ENCODE measurements at regions not wholly inside any gene's neighbourhood (a gene's known extent, or its start where the extent isn't known, plus 50 kb on each side); places are given as distances from the start of the nearest gene placed in this dataset.

DNA sequence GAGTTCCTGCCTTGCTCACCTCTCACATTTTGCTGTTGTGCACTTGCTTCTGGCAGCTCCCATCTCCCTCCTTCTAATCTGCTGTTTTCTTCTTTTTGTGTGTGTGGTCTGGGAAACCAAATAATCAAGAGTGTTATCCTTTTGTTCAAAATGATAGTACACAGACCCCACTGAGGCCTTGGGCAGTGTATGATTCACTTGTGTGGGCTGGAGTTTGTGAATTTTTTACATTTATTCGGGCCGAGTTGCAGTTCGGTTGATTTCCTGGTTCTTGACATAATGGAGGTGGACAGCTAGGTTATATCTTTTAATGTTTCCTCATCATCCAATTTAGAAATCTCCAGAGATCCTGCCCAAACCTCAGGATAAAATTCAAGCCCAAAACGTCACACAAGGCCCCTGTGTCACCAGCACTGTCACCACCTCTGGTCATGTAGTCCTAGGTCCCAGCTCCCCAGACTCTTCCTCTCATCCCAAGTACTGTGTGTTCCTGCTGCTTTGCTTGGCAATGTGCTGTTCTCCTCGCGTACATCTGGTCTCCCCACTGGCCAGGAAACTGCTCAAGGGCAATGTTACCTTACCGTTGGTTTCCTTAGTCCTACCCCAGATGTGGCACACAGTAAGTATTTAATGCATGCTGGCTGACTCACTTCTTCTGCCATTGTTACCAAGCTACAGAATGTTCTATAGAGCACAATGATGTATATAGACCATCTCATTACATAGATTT, 55.7 kb upstream of the PHACTR2 start:
- FAIRE-seq (no peak), DNase-seq (ENCODE audit: low spot score) (no peak)

DNA sequence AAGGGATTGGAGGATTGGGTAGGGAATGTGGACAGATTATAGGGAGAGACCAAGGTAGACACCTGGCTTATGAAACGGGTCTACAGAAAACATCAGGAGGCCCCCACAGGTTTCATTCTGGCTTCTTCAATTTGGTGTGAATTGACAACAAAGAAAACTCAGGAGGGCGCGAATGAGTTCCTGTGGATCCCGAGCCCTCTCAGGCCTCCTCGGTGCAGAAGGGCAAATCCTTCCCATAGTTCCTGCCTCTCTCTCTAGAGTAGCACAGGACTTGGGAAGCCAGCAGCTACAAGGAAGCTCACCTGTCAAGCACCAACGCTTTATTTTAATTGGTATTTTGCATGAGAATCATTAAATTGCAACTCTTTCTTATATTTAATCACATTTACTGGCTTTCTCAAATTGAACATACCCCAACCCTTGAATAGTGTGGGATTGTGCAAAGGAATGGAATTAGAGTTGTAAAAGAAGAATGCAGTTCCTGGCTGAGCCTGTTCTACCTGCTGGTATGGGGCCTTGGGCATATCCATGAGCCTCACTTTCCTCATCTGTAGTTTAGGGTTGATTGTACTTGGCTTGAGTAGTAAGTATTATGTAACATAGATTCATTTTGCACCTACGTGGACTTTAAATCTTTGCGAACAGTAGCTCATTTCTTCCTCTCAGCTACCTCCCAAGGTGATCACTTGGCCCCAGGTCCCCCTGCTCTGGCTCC, 56.4 kb upstream of the PHACTR2 start:
- no peak for FAIRE-seq
- DNase-seq (ENCODE audit: low spot score) = no peak

DNA sequence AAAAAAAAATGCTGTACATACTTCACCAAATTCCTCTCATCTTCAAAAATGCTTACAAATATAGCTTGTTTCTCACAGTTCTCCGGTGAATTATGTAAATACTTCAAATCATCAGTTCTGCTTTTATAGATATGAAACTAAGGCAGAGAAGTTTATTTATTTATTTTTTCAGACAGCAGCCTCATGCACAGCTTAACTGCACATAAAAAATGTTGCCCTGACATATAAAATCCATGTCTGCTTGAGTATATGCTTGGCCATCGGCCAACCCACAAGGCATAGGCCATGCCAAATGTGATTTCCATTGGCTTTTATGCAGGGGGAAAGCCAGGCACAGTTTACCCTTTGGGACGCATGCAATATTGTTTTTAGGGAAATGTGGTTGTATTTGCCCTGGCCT, 57.3 kb upstream of the PHACTR2 start:
- DNase-seq (ENCODE audit: low spot score) = no peak
- no peak for FAIRE-seq

DNA sequence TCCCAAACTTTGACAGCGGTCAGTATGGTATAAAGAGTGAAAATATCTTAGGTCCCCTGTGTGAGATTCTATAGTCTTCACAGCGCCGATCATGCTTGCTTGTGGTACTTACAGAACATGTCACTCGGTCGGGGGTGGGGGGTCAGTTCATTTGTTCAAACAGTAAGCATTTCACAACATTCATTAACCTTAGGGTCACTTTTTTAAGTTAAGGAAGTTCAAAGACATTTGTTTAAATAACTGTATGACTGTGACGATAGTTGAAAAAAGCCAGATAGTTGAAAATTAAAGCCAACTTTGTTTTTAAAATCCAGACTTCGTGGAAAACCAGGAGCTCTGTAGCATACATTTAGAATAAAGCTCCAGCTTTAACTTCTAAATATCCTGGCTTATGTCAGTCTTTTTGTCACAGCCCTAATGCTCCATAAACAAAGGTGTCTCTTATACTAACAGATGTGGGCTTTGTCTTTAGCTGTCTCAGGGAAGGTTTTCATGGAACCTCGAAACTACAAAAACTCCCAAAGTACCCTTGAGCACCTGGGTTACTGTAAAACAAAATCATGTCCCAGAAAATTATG, 57.9 kb upstream of the PHACTR2 start:
- DNase-seq (ENCODE audit: low spot score) (no peak), FAIRE-seq (no peak)

DNA sequence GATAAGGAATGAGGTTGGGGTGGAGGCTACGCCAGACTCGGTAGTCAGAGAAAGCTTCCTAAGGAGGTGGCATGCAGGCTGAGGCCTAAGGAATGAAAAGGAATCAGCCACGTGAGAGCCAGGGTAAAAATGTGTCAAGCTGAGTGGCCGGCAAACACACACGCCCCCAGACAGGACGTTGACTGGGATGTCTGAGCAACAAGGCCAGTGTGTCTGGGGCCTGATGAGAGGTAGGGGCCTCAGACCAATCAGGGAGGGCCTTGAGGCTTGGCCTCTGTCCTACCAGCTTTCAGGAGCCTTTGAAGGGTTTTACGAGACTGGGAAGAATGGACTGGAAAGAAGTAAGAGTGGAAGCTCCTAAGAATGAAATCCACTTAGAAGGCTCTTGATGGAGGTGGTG, 61.0 kb upstream of the PHACTR2 start:
- DNase-seq (ENCODE audit: low spot score) (no peak), FAIRE-seq (no peak)

DNA sequence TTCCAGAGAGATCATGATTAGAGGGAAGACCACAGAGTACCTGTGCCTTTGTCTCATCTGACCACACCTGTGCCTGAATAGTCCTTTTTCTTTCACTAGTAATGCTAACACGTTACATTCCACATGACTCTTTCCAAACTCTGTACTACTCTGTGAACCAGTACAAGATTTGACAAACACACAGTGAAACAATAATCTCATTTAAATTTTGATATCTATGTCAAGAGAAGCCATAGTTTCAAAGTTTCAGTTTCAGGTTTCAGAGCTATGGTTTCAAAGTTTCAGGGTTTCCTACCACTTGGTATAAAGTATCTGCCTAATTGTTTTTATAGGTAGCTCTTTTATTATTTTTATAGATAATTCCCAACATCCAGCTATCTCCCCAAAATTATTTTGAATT, 62.0 kb upstream of the PHACTR2 start:
- DNase-seq (ENCODE audit: low spot score) (no peak), FAIRE-seq (no peak)

DNA sequence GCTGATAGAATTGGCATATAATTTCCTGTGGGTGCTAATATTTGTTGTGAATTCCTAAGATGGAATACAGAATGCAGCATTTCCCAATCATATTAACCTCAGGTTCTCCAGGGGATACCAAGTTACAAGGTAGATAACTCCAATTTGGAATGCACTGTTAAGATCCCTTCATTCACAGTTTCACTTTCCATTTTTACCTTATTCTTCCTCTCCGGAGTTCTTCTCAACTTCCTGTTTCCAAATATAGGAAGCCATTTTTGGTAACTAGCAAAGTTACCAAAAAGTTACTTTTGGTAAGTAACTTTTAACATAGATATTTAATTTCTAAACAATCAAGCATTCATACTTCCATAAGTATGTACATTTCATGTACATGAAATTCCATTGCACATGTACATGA, 63.5 kb upstream of the PHACTR2 start:
- no peak for DNase-seq (ENCODE audit: low spot score)
- no peak for FAIRE-seq

DNA sequence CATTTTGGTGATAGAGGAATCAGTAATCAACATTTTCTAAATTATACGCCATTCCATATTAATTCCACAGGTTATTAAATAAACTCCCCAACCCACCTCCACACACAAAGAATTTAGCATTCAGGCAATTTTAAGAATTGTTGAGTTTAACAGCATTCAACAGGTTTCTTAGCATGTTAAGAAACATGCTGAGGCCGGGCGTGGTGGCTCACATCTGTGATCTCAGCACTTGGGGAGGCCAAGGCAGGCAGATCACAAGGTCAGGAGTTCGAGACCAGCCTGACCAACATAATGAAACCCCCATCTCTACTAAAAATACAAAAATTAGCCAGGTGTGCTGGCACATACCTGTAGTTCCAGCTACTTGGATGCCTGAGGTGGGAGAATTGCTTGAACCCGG, 64.0 kb upstream of the PHACTR2 start:
- no peak for DNase-seq (ENCODE audit: low spot score)
- FAIRE-seq = no peak

DNA sequence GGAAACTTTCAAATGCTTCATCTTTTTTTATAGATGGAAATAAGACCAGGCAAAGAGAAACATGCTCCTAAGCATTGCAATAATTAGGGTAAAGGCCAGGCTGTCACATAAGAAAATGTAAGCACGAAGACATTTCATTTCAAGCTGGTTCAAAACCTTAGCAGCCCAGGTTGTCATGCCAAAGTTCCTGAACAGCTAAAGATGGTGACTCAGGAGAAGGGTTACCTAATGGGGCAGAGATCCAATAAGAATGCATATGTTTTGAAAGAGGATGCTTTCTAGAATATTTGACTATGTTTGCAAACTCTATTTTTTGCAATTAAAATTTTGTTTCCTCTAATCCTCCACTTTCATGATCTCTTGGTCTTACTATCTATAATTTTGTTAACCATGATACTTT, 65.6 kb upstream of the PHACTR2 start:
- DNase-seq (ENCODE audit: low spot score) (no peak), FAIRE-seq (no peak)

DNA sequence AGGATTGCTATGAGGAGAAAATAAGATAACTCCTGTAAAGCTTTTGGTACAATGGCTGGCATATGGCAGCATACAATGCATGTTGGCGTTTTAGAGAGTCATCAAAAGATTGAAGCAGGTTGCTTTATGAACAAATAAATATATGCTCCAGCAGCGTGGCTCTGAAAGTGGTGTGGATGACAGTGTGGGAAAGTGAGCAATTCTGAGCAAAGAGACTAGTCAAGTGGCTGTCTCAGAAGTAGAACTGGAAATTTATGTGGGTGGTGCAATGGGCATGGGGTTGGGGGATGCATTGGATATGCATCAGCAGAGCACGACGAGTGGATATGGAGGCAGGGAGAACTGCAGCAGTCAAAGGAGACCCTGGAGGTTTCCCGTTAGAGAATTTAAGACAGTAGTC, 66.2 kb upstream of the PHACTR2 start:
- no peak for FAIRE-seq
- DNase-seq (ENCODE audit: low spot score) = no peak

DNA sequence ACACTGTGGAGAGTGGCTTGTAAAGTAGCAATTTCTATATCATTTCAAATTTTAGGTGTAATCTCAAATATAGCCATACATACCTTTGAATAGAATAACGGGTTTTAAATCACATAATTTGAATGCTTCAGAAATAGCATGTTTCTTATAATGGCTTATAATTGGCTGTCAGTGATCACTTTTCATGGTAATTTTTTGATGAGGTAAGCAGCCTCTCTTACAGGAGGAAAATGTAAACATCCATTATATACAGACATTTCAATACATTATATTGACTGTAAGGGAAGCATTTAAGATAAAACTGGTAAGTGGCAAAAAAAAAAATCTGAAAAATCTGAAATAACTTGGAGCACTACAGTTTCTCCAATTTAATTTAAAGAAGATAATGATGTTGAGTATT, 67.8 kb upstream of the PHACTR2 start:
- DNase-seq (ENCODE audit: low spot score) = no peak
- no peak for FAIRE-seq

DNA sequence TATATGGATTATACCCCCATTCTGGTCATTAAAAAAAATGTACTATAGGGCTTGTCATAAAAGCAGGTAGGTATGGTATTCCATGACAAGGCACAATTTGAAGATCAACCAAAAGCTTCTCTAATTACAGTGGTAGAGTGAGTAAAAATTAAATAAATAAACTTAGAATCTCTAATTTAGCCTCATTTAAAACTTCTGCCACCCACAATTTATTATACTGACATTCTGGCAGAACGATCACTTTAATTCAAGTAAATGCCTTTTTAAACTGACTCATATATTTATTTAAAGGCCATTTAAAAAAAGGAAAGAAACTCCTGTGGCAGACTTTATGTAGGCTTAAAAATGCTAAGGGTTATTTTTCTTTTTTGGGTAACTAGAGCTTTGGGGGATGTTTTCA, 68.3 kb upstream of the PHACTR2 start:
- FAIRE-seq = no peak
- DNase-seq (ENCODE audit: low spot score) = no peak

DNA sequence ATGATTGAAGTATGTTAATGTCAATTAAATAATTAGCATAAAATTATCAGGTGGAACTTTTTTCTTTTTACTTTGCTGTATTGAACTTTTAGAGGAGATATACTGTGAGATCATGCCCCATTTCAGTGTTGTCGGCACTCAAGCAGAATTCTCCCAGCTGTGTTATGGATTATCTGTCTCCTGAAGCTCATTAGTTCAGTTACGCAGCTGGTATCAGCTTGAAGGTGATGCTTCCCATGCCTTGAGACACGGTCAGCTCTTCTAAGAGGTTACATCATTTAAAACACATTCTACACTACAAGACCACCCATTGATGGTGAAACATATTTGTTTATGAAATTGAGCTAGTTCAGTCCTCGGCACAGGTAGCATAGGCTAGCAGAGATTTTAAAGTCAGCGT, 68.9 kb upstream of the PHACTR2 start:
- no peak for DNase-seq (ENCODE audit: low spot score)
- FAIRE-seq = no peak

DNA sequence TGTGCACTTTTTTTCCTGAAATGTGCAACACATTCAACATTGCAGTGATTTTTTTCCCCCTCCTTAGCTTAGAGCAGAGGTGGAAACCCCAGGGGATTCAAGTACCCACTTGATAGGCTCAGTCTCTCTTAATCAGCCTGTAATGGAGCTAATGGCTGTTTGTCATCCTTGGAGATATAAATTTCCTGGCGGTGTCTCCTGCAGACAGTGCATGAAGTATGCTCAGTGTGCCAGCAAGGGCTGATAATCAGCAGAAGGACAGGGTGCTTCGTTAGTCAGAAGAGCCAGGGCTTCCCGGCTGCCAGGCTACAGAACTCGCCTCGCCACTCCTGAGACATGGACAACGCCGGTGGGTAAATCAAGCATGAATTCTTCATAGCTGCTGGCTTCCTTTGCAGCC, 69.8 kb upstream of the PHACTR2 start:
- DNase-seq (ENCODE audit: low spot score) (no peak), FAIRE-seq (no peak)

DNA sequence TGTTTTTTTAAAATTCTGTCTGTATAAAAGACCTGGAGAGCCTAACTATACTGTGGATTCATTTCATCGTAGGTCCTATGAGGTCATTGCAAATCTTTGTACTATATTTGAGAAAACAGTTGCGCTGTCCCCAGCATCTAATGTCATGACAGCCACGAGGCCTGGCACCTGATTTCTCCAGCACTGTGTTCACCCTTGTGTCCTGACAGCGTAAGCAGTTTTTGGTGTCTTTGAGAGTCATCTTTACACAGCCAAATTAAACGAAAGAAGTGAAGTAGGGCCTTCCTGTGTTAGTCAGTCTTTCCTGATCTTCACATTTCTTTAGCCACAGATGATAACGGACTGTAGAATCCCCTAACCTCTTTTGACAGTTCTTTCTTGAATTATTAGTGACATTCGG, 70.6 kb upstream of the PHACTR2 start:
- FAIRE-seq (no peak), DNase-seq (ENCODE audit: low spot score) (no peak)

DNA sequence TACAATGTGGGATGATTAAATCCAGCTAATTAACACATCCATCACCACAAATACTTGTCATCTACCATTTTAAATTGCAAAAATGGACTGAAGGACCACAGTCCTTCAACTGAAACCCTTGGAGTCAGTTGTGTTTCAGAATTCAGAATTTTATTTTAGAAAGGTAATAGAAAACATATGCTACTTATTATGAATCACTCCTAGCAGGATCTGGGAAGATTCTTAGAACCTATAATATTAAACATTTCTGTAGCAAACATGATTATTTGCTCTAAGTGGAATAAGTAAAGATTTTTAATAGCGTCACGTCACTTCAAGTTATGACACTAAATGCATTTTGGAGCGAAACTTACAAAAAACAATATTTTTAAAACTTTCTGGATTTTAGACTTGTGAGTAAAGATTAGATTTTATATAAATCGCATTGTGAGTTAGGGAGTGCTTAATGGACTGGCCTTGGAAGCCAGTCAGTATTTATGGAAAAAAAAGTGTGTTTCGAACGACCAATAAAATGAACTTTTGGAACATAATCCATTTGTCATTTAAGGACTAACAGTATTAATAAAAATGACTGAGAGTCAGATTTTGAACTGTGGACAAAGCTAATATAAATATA, 71.8 kb upstream of the PHACTR2 start:
- DNase-seq (ENCODE audit: low spot score) (no peak), FAIRE-seq (no peak)

DNA sequence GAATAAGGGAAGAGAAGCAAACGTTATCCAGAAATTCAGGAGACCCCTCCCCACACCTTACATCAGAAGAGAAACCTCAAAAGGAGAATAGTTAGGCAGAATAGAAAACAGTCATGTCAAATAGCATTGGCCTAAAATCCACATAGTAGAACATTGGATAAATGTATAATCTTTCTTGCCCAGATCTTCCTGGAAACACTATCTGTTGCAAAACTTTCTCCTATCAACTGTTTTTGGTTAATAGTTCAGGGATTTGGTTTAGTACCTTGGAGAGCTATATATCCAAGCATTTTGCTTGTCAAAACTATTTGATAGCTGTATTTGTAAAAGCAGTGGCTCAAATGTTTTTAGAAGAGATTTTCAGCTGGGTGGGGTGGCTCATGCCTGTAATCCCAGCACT, 74.3 kb upstream of the PHACTR2 start:
- DNase-seq (ENCODE audit: low spot score) = no peak
- FAIRE-seq = no peak

DNA sequence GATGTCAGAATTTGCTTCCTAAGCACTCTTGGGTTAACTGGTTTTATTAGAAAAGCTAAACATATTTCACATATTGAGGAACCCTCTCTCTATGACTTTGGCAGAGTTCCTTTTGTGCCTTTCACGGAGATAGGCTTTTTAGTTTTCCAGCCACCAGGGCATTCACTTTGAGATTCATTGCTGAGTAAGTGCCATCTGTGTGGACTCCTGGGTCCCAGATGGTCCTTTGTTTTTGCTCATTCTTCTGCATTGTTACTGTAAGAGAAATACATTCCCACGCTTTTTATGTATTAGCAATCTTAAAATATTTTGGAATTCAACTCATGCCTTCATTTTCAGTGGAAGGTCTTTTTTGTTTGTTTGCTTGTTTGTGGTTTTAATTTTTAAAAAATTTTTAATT, 76.3 kb upstream of the PHACTR2 start:
- DNase-seq (ENCODE audit: low spot score) (no peak), FAIRE-seq (no peak)

DNA sequence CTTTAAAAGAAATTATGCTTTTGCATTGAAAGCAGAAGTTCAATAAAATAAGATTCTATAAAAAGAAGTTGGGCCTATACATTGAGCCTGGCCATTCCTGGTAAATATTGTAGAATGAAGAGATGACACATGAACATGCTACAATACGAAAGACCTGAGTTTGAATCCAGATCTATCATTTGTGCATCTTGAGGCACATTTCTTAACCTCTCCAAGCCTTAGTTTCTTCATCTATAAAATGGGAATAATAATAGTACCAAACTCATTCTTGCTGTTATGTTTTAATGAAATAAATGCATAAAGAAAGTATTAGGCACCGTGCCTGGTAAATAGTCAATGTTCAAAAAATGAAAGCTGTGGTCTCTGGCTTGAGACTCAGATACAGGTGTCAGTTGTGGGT, 76.9 kb upstream of the PHACTR2 start:
- DNase-seq (ENCODE audit: low spot score) (no peak), FAIRE-seq (no peak)

DNA sequence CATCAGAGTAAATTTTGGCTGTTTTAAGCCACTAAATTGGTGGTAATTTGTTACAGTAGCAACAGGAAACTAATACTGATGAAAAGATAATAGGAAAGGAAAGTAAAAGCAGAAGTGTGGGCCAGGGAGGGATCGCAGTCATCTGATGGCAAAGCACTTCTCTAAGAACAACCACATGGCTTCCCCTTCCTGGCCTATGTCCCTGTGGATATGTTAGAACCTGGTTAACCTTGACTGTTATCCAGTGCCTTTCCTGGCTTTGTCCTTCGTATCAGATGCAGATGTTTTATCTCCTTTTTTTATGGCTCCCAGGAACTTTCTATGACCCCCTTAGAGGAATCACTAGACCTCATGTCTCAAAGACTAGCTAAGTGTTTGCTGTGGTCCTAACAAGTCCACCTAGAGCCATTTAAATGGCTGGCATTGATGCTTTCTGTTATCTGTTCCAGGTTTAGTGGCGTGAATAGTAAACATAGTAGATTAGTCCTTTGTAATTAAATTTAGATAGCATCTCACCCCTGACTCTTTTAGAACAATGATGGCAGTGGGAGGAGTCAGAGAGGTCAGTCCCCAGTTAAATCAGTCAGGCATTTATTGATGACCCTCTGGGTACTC, 79.2 kb upstream of the PHACTR2 start:
- DNase-seq (ENCODE audit: low spot score) (no peak), FAIRE-seq (no peak)

DNA sequence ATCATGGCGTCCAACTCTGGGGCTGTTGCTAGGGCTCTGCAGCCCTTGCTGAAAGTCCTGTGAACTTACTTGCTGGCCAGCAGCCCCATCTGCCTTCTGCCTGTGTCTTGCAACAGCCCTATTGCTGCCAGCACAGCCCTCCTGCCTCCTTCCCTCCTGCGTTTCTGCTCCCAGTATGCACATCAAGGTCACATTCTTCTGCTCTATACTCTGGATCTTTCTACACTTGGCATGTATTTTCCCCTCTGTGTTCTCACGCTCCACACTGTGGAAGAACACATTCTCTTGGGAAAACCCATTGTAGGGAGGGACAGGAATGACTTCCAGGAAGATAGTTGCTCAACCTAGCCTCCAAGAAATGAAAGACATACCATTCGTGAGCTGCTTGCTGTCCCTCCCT, 80.9 kb upstream of the PHACTR2 start:
- no peak for DNase-seq (ENCODE audit: low spot score)
- FAIRE-seq = no peak

Data from urothelium cell line (cell line).